HG02938 (cell line): ENCODE measurements at regions not wholly inside any gene's neighbourhood (a gene's known extent, or its start where the extent isn't known, plus 50 kb on each side); places are given as distances from the start of the nearest gene placed in this dataset.

ENCODE experiments used
- ATAC-seq: cut with Tn5 transposase; IDR thresholded peaks from one replicate; pipeline ENCODE4 v1.9.1; 2021; ENCODE audit warnings: mild to moderate bottlenecking, moderate library complexity; ENCODE audit not compliant: unreplicated experiment

- ATAC-seq: peak; percentile 49
These were observed 291.2 kb downstream of the PTPRC start for GRCh38 chr1:198929961-198930599.

DNA sequence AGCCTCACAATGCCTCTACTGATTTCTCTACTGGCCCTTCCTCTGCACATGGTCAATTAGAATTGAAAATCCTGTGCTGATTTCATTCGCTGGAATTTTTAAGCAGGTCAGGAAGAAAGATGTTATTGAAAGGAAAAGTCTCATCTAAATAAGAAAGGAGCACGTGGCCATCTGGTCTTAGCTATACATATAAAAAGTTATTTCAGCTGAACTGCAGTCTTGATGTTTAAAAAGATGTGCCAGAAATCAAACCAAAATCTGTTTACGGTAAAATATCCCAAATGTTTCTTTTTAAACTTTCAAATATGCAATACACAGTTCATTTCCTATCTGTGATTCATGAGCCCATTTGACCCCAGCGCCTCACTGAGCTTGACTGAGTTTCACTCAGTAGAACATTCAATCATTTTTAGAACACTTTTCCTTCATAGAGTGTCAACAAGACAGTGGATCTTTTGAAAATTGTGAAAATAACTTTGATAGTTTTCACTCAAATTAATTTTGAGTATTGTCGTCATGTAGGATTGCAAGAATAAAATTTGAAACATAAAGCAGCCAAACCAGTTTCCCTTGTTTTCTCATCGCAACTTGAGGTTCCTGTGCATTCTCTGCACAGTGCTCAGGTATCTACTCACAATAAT lies 293.6 kb downstream of the PTPRC start:
- ATAC-seq: no peak

GRCh38 chr1:198933515-198934222 lies 294.8 kb downstream of the PTPRC start:
- ATAC-seq: no peak

- no peak for ATAC-seq
These were observed 295.6 kb downstream of the PTPRC start for GRCh38 chr1:198934426-198934825.

GRCh38 chr1:198934901-198935305 lies 296.1 kb downstream of the PTPRC start:
- no peak for ATAC-seq

DNA sequence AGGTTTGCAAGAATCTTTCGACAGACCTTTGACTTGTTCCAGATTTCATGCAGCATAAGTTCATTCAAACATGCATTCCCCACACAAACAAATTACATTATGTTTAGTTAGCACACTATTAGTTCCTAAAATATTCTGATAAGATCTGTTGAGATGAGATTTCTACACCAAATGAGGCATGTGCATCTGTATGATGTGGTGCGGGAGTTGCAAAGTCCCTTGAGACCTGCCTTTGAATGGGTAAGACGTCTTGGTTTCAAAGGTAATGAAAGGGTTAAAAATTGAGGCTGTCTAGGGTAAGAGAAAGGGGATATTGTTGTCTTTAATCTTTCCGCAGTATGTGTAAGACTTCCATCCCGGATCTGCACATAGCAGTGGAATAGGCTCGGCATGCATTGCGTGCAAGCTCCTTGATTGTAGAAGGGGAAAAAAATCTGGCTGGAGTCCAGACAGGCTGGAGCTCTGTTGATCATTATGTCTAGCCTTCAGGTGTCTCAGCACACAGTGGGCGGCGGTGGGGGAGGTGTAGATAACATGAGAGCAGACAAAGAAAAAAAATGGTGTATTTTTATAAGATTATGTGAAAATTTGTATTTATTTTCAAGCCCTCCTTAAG lies 296.6 kb downstream of the PTPRC start:
- ATAC-seq: peak; percentile 49

- no peak for ATAC-seq
These were observed 297.7 kb downstream of the PTPRC start for GRCh38 chr1:198936371-198937083.

DNA sequence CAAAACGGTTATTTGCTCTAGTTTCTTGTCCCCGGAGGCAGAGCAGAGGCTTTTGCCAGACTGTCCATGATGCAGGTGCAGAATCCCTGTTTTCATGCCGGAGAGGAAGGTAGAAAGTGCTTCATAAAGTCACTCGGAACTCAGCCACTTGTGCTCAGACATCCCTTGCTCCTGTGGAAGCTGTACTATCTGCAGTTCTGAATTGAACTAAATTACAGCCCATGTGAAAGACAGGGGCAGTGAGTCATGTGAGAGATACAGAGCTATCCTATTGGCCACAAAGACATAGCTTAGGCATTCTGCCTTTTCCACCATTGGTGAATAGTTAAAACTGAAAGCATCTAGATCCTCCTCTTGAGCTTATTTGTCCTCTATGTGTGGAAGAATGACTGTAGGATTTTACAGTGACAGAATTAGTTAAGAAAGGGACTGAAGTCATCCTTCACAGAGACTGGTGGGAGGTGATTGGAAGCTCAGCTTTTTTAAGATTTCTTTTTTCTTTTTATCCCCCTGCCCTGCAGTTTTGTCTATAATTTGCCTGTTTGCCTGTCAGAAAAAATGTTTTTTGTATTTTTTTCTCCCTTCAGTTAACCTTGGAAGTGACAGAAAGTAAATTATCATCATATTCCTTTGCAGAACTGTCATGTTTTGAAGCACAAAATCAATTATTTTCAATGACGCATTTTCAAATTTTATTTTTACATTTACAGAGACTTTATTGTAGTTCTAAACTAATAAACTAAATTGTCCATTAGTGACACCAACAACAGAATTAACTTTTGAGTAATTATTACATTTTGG lies 298.6 kb downstream of the PTPRC start:
- ATAC-seq: peak; percentile 96

DNA sequence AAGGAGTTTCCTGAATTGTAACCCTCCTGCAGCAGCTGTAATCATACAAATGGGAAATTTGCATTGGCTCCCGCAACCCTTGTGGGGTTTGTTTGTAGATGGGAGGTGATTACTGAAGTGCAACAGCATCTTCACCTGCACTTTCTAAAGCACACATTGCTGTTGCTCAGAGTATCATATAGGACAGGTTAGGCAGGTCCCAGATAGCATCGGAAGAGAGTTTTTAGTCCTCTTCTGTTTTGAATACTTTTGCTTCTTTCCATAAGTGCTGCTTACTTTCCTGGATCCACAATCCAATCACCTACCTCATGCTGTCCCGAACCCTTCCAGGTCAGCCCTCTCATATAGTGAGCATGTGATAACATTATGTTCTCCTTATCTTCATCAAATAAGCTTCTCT lies 300.4 kb downstream of the PTPRC start:
- ATAC-seq: no peak

- no peak for ATAC-seq
These were observed 301.1 kb downstream of the PTPRC start for GRCh38 chr1:198939956-198940355.

GRCh38 chr1:198942466-198942865 lies 303.6 kb downstream of the PTPRC start:
- no peak for ATAC-seq

DNA sequence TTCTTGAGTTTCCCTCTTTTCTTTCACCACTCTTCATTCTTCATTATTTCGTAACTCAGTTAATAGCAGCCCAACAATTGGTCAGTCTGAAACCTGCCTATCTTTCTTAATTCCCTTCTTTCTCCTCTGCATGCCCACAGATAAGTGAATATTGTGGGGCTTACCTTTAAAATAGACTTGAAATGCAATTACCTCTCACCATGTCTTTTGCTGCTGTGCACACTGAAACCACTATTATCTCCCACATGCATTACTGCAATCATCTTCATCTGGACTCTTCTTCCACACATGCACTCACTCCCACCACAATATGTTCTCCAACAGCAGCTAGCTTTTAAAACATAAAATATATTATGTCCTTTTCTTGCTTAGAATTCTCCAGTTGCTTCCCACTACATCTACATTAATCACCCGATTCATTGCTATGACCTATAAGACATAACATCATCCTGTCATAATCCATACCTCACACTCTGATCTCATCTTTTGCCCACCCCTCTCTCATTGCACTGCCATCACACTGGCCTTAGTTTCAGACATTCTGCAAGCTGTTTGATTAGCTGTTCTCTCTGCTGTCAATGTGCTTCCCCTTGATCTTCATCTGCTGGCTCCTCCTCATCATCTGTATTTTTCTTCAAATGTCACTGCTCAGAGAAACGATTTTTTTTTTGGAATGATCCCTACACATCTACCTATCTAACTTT lies 304.8 kb downstream of the PTPRC start:
- ATAC-seq: no peak

DNA sequence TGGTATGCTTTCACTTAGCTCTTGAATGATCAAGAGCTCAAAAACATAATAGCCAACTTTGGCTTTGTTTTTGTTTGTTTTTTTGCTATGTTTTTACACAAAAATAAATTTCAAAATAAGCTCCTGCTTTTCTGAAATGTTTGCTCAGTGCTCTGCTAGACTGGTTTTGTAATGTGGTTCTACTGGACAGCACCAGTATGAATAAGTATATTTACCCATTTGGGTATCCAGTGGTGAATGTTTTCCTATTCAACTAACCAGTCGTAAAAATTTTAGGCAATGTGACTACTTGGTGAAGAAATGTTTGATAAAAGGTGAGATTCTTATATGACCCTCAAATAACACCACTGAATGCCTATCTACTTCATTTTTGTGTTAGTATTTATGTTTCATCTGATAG lies 308.6 kb downstream of the PTPRC start:
- no peak for ATAC-seq

- ATAC-seq: no peak
These were observed 310.2 kb downstream of the PTPRC start for GRCh38 chr1:198948895-198949659.

DNA sequence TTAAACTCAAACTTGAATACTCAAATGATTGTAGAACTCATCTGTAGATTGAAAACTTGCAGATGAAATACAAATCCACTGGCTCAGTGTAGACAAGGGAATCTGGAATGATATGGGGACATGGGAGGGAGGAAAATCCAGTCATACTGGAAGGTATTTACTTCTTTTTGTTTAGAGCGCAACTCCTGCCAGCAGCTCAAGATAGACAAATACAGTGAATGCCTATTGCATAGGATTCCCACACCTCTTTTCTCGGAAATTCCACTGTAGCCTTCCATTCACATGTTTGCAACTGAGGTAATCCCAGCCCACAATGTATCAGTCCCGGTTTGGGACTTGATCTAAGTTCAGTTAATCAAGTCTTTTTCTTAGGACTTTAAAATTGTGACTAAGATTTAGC lies 311.2 kb downstream of the PTPRC start:
- no peak for ATAC-seq

- no peak for ATAC-seq
These were observed 316.2 kb downstream of the PTPRC start for GRCh38 chr1:198955085-198955484.

- no peak for ATAC-seq
These were observed 318.2 kb downstream of the PTPRC start for GRCh38 chr1:198957044-198957443.

DNA sequence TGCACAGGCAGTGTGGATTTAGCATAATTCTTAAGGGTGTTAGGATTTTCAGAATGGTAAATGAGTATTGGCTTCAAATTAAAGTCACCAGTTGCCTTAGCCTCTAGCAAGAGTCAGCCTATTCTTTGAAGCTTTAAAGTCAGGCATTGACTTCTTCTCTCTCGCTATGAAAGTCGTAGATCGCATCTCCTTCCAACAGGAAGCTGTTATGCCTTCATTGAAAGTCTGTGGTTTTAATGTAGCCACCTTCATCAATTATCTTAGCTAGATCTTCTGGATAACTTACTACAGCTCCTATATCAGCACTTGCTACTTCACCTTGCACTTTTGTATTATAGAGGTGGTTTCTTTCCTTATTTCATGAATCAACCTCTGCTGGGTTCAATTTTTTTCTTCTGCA lies 320.2 kb downstream of the PTPRC start:
- ATAC-seq: no peak

DNA sequence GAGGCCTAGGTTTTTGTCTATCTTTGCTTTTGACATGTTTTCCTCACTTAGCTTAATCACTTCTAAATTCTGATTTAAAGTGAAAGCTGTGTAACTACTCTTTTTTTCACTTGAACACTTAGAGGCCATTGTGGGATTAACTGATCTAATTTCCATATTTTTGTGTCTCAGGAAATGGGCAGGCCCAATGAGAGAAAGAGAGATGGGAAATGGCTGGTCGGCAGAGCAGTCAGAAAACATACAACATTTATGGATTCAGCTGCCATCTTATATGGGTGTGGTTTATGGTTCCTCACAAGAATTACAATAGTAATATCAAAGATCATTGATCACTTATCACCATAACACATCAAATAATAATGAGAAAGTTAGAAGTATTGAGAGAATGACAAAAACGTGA lies 320.8 kb downstream of the PTPRC start:
- no peak for ATAC-seq
